ENCODE measurements at regions not wholly inside any gene's neighbourhood (a gene's known extent, or its start where the extent isn't known, plus 50 kb on each side); places are given as distances from the start of the nearest gene placed in this dataset.

DNA sequence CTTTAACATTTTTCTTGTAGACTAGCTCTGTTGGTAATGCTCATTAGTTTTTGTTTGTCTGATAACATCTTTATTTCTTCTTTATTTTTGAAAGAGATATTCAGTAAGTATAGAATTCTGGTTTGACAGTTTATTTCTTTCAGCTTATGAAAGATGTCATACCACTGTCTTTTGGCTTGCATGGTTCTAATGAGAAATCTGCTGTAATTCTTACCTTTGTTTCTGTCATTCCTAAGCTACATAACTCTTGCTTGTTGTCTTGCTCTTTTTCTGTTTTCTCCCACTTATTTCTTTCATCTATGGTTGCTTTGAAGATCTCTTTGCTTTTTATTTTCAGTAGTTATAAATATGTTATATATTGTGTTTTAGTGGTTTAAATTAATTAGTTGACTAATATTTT is 87.2 kb upstream of the PEX5L start:
- no peak for TF ChIP-seq POLR2A (IDR thresholded peaks at IDR 0.05)
- TF ChIP-seq CTCF (IDR thresholded peaks at IDR 0.05), result no peak
- no peak for TF ChIP-seq POLR2AphosphoS5 (IDR thresholded peaks at IDR 0.05)
